ENCODE measurements at regions not wholly inside any gene's neighbourhood (a gene's known extent, or its start where the extent isn't known, plus 50 kb on each side); places are given as distances from the start of the nearest gene placed in this dataset.

DNA sequence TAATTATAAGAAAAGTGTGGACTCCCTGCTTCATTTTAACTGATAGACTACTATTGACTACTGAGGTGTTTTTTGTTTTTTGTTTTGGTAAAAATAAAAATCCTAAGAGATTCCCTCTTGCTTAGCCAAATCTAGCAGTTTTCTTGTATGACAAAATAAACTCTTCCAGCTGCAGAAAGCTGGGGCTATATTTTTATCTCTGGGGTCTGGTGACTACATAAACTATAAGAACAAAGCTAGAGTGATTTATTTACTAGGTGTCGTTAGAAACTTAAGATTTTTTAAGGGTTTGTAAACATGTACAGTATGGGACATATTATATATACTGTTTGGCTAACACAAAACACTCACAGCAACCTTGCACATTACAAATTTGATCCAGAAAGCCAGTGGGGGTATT is 467.4 kb upstream of the MPDZ start:
- 0 to 100% (median 85%) methylated on average over 1 of the region's 1 CpG; no CpG with 5 or more reads in 2 of the 10 experiments for WGBS, 10 experiments
- no peak overlapping the region for H3K27ac ChIP-seq
- H3K4me1 ChIP-seq (replicated peaks in 1 of 2) = no peaks in the 10 kb centered on the region
- in situ Hi-C loops (cut with MboI; ENCODE audit: low pct_unique_long_range_greater_than_20kb in 2 of 9, low sequenced_read_pairs in 9 of 9, unreplicated experiment in 9 of 9) = no loop called here
- no peak overlapping the region for H3K4me3 ChIP-seq
- ATAC-seq (replicated peaks in 6 of 8) = no peak

DNA sequence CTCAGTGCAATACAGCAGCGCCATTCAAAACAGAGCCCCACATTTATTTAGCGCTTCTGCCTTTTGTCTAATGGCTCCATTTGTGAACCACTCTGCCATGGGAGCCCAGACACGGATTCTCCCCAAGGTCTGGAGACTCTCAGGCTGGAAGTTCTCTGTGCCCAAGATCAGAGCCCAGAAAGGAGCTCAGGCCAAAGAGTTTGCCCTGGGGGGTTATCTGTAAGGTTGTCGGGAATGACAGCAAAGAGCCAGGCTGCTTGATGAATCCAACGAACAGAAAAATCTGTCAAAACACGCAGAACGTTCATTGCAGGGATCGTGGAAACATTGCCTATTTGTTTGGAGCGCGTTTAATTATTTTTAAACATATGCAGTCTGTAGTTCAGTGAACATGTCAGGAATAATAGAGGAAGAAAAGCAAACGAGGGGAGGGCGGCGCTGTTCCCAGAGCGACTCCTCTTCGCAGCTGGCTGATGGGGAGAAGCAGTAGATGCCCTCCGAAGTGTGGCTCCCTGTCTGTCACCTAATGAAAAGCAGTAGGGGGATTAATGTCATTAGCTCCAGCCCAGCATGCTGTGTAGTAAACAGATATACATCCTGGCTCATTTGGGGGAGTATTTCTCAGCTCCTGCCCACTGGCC is 464.9 kb upstream of the MPDZ start:
- H3K4me3 ChIP-seq = no peak overlapping the region
- no peaks in the 10 kb centered on the region for H3K4me1 ChIP-seq (replicated peaks in 1 of 2)
- H3K27ac ChIP-seq = no peak overlapping the region
- ATAC-seq (replicated peaks in 6 of 8) = no peak
- in situ Hi-C loops (cut with MboI; ENCODE audit: low pct_unique_long_range_greater_than_20kb in 2 of 9, low sequenced_read_pairs in 9 of 9, unreplicated experiment in 9 of 9) = no loop called here
- WGBS, 10 experiments = 42 to 90% (median 87%) methylated on average over 2 to 11 of the region's 16 CpGs; no CpG with 5 or more reads in 2 of the 10 experiments

- in situ Hi-C loops (cut with MboI; ENCODE audit: low pct_unique_long_range_greater_than_20kb in 2 of 9, low sequenced_read_pairs in 9 of 9, unreplicated experiment in 9 of 9) = no loop called here
- Histone ChIP-seq H3K4me3 (no peak overlapping the region), H3K27ac (no peak overlapping the region), H3K4me1 (replicated peaks in 1 of 2) (no peaks in the 10 kb centered on the region)
- no peak for ATAC-seq (replicated peaks in 6 of 8)
Measured at GRCh38 chr9:13737885-13738284, 458.4 kb upstream of the MPDZ start.

DNA sequence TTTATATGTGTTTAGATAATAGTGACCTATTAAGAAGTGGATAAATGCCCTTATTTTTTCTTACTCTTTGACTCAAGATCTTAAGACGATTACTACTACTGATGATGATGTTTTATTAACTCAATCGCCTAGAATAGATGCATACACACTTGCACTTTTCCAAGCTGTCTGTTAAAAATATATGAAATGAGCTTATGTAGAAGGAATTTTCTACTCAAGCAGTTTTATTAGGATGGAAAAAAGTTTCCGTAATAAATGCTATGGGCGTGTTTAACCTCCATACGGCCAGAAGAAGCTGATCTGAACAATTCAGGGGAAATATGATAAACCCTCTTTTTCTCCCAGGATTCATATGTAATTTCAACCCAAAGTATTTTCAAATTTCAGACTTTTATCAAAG is 455.7 kb upstream of the MPDZ start:
- ATAC-seq (replicated peaks in 6 of 8) = no peak
- no peaks in the 10 kb centered on the region for H3K4me1 ChIP-seq (replicated peaks in 1 of 2)
- no peak overlapping the region for H3K27ac ChIP-seq
- WGBS, 10 experiments = 37 to 100% (median 74%) methylated on average over 2 to 5 of the region's 5 CpGs
- in situ Hi-C loops (cut with MboI; ENCODE audit: low pct_unique_long_range_greater_than_20kb in 2 of 9, low sequenced_read_pairs in 9 of 9, unreplicated experiment in 9 of 9) = no loop called here
- no peak overlapping the region for H3K4me3 ChIP-seq

DNA sequence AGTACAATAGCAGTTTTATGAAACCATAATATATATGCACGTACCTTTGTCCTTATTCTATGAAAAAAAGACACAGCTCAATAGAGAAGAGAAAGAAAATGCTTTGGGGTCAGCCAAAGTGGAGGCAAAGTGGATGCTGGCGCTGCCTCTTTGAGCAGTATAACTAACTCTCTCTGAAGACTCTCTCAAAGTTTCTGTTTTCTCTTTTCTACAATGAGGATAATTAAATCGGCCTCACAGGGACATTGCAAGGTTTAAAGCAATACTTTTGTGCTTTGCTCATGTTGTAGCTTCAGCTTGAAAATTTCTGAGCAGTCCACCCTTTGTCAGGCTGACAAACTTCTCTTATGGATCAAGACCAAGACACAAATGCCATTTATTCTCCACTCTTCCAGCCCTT is 455.1 kb upstream of the MPDZ start:
- 0 to 94% (median 79%) methylated on average over 1 to 3 of the region's 3 CpGs; no CpG with 5 or more reads in 1 of the 10 experiments for WGBS, 10 experiments
- H3K4me1 ChIP-seq (replicated peaks in 1 of 2) = no peaks in the 10 kb centered on the region
- H3K4me3 ChIP-seq = no peak overlapping the region
- ATAC-seq (replicated peaks in 6 of 8) = no peak
- in situ Hi-C loops (cut with MboI; ENCODE audit: low pct_unique_long_range_greater_than_20kb in 2 of 9, low sequenced_read_pairs in 9 of 9, unreplicated experiment in 9 of 9) = no loop called here
- no peak overlapping the region for H3K27ac ChIP-seq

GRCh38 chr9:13732290-13732689 is 452.8 kb upstream of the MPDZ start:
- in situ Hi-C loops (cut with MboI; ENCODE audit: low pct_unique_long_range_greater_than_20kb in 2 of 9, low sequenced_read_pairs in 9 of 9, unreplicated experiment in 9 of 9) = no loop called here
- no peak for ATAC-seq (replicated peaks in 6 of 8)
- Histone ChIP-seq H3K4me3 (no peak overlapping the region), H3K27ac (no peak overlapping the region), H3K4me1 (replicated peaks in 1 of 2) (no peaks in the 10 kb centered on the region)

DNA sequence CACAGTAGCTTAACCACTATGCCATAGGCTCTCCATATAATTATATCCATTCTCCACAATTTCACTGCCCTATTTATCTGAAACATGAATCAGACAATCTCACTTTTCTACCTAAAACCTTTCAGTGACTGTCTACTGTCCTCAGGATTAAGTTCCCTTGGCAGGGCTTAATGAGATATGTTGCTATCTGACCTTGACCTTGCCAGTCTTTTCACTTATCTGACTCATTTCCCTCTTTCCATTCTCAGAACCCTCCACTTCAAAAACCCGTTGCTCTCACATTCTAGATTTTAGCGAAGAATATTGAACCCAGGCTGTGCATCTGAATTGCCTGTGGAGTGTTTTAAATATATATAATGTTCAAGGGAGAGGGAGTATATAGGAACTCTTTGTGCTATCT is 452.1 kb upstream of the MPDZ start:
- no peak overlapping the region for H3K4me3 ChIP-seq
- ATAC-seq (replicated peaks in 6 of 8) = no peak
- no peak overlapping the region for H3K27ac ChIP-seq
- WGBS, 10 experiments = 0 to 100% (median 56%) methylated on average over 1 to 2 of the region's 2 CpGs; no CpG with 5 or more reads in 3 of the 10 experiments
- in situ Hi-C loops (cut with MboI; ENCODE audit: low pct_unique_long_range_greater_than_20kb in 2 of 9, low sequenced_read_pairs in 9 of 9, unreplicated experiment in 9 of 9) = no loop called here
- H3K4me1 ChIP-seq (replicated peaks in 1 of 2) = no peaks in the 10 kb centered on the region

- H3K4me3 ChIP-seq = no peak overlapping the region
- no peaks in the 10 kb centered on the region for H3K4me1 ChIP-seq (replicated peaks in 1 of 2)
- 0 to 100% (median 90%) methylated on average over 2 of the region's 2 CpGs; no CpG with 5 or more reads in 3 of the 10 experiments for whole genome bisulfite sequencing, 10 experiments
- peak in 2 of 8 experiments; percentile 53 to 58 for ATAC-seq (replicated peaks in 6 of 8)
- in situ Hi-C loops (cut with MboI; ENCODE audit: low pct_unique_long_range_greater_than_20kb in 2 of 9, low sequenced_read_pairs in 9 of 9, unreplicated experiment in 9 of 9) = no loop called here
- H3K27ac ChIP-seq = no peak overlapping the region
Measured at GRCh38 chr9:13729955-13730354, 450.5 kb upstream of the MPDZ start.

DNA sequence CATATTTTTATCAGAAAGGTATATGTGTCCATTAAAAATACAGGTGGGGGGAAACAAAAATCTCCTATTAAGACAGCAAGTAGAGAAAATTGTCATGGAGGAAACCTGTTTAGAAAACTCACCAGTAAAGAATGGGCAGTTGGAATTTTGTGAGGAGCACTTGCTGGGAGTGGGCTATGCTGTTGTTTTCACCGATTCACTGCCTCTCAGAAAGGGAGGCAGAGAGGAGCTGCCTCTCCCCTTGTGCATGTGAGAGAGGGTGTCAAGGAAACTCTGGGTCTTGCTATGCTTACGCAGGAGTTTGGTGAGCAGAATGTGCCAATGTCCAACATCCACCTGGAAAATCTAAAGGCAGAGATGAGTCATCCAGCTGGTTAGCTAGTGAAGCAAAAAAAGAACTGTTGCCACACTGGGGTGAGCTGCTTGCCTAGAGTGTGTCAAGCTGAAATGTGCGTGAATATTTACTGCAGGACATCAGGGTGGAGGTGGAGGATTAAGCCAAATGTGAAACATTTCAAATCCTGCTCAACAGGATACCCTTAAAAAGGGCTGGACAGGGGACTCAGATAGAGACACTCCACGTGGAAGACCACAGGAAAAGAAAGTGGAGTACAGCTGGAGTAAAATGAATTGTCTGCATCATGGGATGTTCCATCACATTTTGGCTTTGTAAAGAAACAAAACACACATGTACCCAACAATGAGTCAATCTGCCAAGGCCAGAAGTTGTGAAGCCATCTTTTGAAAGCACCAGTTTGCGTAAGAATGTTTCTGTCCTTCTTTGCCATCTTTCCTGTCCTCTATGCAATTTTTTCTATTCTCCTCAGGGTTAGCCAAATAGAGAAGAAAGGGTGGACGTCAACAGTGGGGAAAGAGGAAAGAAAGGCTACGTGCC is 449.7 kb upstream of the MPDZ start:
- Histone ChIP-seq H3K4me1 (replicated peaks in 1 of 2) (no peaks in the 10 kb centered on the region), H3K27ac (no peak overlapping the region), H3K4me3 (no peak overlapping the region)
- 40 to 87% (median 71%) methylated on average over 1 to 6 of the region's 7 CpGs; no CpG with 5 or more reads in 1 of the 10 experiments for WGBS, 10 experiments
- no peak for ATAC-seq (replicated peaks in 6 of 8)
- in situ Hi-C loops (cut with MboI; ENCODE audit: low pct_unique_long_range_greater_than_20kb in 2 of 9, low sequenced_read_pairs in 9 of 9, unreplicated experiment in 9 of 9) = no loop called here

DNA sequence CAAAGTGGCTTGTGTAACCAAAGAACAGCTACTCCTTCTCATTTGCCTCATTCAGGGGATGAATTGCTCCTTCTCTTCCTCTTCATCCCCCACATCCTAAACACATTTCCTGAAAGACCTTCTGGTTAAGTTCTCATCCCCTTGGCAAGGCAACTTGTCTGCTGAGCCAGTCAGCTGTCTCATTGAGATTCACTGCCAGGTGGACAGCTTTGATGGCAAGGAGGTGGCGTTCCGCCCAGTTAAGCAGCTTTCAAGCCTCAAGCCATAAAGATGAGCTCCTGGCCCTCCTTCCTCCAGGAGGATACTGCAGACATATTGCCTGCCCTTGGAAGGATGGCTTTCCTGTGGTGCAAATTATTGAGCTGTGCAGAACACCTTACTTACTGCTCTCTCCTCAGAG is 448.6 kb upstream of the MPDZ start:
- WGBS, 10 experiments = 83 to 100% (median 96%) methylated on average over 1 to 2 of the region's 2 CpGs; no CpG with 5 or more reads in 6 of the 10 experiments
- in situ Hi-C loops (cut with MboI; ENCODE audit: low pct_unique_long_range_greater_than_20kb in 2 of 9, low sequenced_read_pairs in 9 of 9, unreplicated experiment in 9 of 9) = no loop called here
- no peak for ATAC-seq (replicated peaks in 6 of 8)
- no peaks in the 10 kb centered on the region for H3K4me1 ChIP-seq (replicated peaks in 1 of 2)
- no peak overlapping the region for H3K4me3 ChIP-seq
- H3K27ac ChIP-seq = no peak overlapping the region

DNA sequence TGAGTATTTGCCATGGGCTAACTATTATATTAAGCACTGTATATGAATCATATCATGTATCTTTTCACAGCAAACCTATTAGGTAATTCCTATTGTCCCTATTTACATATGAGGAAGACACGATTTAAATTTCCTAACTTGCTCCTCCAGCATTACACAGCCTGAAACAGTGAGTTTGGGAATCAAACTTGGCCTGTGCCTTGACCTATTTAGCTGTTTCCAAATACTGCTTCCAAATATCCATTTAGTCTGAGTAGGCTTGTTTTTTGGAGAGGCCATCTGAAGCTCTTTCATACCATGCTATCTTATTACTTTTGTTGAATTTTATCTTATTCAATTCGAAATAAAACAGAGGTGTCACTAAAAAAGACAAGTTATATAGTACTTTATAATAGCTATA is 447.3 kb upstream of the MPDZ start:
- WGBS, 10 experiments = 0 to 100% (median 50%) methylated on average over 1 to 2 of the region's 2 CpGs; no CpG with 5 or more reads in 1 of the 10 experiments

DNA sequence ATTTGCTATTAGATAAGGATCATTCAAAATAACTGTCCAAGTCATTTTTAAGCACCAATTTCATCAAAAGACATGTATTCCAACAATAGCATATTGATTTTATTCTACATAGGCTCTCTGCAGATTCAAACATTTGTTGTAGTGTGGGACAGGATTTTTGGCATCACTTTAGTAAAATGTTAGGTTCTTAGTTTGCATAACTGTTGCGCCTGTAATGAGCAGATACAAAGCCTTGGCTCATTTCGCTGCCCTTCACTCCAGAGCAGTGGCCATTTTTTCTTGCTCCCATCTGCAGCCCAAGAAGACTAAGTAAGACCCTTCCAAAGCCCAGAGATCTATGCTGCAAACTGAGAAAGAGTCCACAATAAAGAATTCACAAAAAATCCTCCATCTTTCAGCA is 446.0 kb upstream of the MPDZ start:
- in situ Hi-C loops (cut with MboI; ENCODE audit: low pct_unique_long_range_greater_than_20kb in 2 of 9, low sequenced_read_pairs in 9 of 9, unreplicated experiment in 9 of 9) = no loop called here

More for the DNA sequence above, 447.3 kb upstream of the MPDZ start:
- no peak for ATAC-seq (replicated peaks in 6 of 8)
- Histone ChIP-seq H3K4me3 (no peak overlapping the region), H3K4me1 (replicated peaks in 1 of 2) (no peaks in the 10 kb centered on the region), H3K27ac (no peak overlapping the region)
- in situ Hi-C loops (cut with MboI; ENCODE audit: low pct_unique_long_range_greater_than_20kb in 2 of 9, low sequenced_read_pairs in 9 of 9, unreplicated experiment in 9 of 9) = no loop called here

GRCh38 chr9:13721481-13722235 is 442.2 kb upstream of the MPDZ start:
- 14 to 100% (median 46%) methylated on average over 1 of the region's 1 CpG; no CpG with 5 or more reads in 2 of the 10 experiments for WGBS, 10 experiments
- Histone ChIP-seq H3K4me3 (no peak overlapping the region), H3K27ac (no peak overlapping the region), H3K4me1 (replicated peaks in 1 of 2) (peaks cover under 1 to 3% of the 10 kb centered on the region in 2 donors)
- in situ Hi-C loops (cut with MboI; ENCODE audit: low pct_unique_long_range_greater_than_20kb in 2 of 9, low sequenced_read_pairs in 9 of 9, unreplicated experiment in 9 of 9) = no loop called here
- ATAC-seq (replicated peaks in 6 of 8) = no peak

More for the DNA sequence above, 446.0 kb upstream of the MPDZ start:
- ATAC-seq (replicated peaks in 6 of 8) = no peak
- H3K27ac ChIP-seq = no peak overlapping the region
- no peak overlapping the region for H3K4me3 ChIP-seq
- no peaks in the 10 kb centered on the region for H3K4me1 ChIP-seq (replicated peaks in 1 of 2)
- 89 to 100% (median 90%) methylated on average over 1 to 2 of the region's 2 CpGs; no CpG with 5 or more reads in 5 of the 10 experiments for whole genome bisulfite sequencing, 10 experiments

Data from motor neuron (in vitro differentiated cells).